Gastroesophageal sphincter (tissue), 4 donors: ENCODE measurements at regions not wholly inside any gene's neighbourhood (a gene's known extent, or its start where the extent isn't known, plus 50 kb on each side); places are given as distances from the start of the nearest gene placed in this dataset.

Experiments
- ATAC-seq: fragments of 150-250 bp; one replicate; pipeline ENCODE4 v1.9.1; 2016; ENCODE audit warnings: mild to moderate bottlenecking, moderate library complexity
- H3K27ac ChIP-seq, 4 donors: fragments of 200-600 bp; sonication (generic) in 3 of 4; 1 replicate in 3 of 4; 2 replicates in 1 of 4; pipeline ENCODE4 v1.5.1; 2016 to 2019
- H3K27me3 ChIP-seq: fragments of 200-600 bp; sonication (generic); one replicate; pipeline ENCODE4 v1.5.1; 2019
- H3K36me3 ChIP-seq, 2 donors: fragments of 200-600 bp; sonication (generic); one replicate each; pipeline ENCODE4 v1.5.1; 2019; ENCODE audit warnings: control low read depth in 1 of 2
- H3K4me1 ChIP-seq, 3 donors: fragments of 200-600 bp; sonication (generic); 1 replicate in 2 of 3; 2 replicates in 1 of 3; pipeline ENCODE4 v1.5.1; 2016 to 2019; ENCODE audit warnings: control low read depth in 2 of 3
- H3K4me3 ChIP-seq, 2 donors: fragments of 200-600 bp; sonication (generic); one replicate each; pipeline ENCODE4 v1.5.1; 2019; ENCODE audit warnings: mild to moderate bottlenecking in 1 of 2, moderate library complexity in 1 of 2
- H3K9me3 ChIP-seq, 3 donors: fragments of 200-600 bp; sonication (generic); one replicate each; pipeline ENCODE4 v1.5.1; 2017 to 2019; ENCODE audit warnings: control low read depth in 2 of 3
- EP300 ChIP-seq: sonication (generic); formaldehyde crosslinking; IDR thresholded peaks from one replicate; pipeline ENCODE4 v1.6.1; 2017; ENCODE audit warnings: antibody characterized with exemption, mild to moderate bottlenecking
- POLR2A ChIP-seq, 2 donors: fragments of 450-650 bp; IDR thresholded peaks; one replicate each; pipeline ENCODE4 v1.6.1; 2017; ENCODE audit warnings: antibody characterized with exemption in 2 of 2, mild to moderate bottlenecking in 2 of 2, moderate library complexity in 1 of 2
- POLR2AphosphoS5 ChIP-seq: sonication (generic); formaldehyde crosslinking; IDR thresholded peaks from one replicate; pipeline ENCODE4 v1.6.1; 2017; ENCODE audit warnings: antibody characterized with exemption
- WGBS, 2 donors: methylation state at CpG; one replicate each; pipeline ENCODE4 v1.1.5; 2018; ENCODE audit warnings: low coverage in 1 of 2; 5-methylcytosine and 5-hydroxymethylcytosine counted together
- TF ChIP-seq, protein P1 (sequence below), 4 experiments: fragments of 200-600 bp in 2 of 4; fragments of 450-650 bp in 2 of 4; sonication (generic) in 1 of 4; IDR thresholded peaks; one replicate each; pipeline ENCODE4 v1.5.1; 2017 to 2019; ENCODE audit warnings: antibody characterized with exemption in 4 of 4, mild to moderate bottlenecking in 2 of 4, moderate library complexity in 2 of 4

DNA sequence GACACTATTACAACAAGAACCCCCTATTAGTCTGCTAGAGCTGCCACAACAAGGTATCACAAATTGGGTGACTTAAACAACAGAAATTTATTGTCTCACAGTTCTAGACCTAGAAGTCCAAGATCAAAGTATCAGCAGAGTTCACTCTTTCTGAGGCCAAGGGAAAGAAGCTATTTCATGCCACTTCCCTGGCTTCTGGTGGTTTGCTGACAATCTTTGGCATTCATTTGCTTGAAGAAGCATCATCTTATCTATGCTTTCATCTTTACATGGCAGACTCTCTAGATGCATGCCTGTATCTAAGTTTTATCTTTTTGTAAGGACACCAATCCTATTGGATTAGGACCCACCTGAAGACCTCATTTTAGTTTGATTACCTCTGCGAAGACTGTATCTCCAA lies 296.8 kb upstream of the MARCKS start:
- peaks cover 0 to 29% (median 2%) of the 10 kb centered on the region in 3 donors for H3K4me1 ChIP-seq
- H3K27me3 ChIP-seq, result no peaks in the 10 kb centered on the region
- ATAC-seq, result no peak
- no peak overlapping the region for H3K4me3 ChIP-seq
- TF ChIP-seq POLR2A (IDR thresholded peaks at IDR 0.05), result no peak
- no peak overlapping the region for H3K27ac ChIP-seq
- H3K9me3 ChIP-seq, result no peaks in the 10 kb centered on the region
- H3K36me3 ChIP-seq, result no peaks in the 10 kb centered on the region
- WGBS, 2 donors, result 100% methylated on average over 1 of the region's 1 CpG

DNA sequence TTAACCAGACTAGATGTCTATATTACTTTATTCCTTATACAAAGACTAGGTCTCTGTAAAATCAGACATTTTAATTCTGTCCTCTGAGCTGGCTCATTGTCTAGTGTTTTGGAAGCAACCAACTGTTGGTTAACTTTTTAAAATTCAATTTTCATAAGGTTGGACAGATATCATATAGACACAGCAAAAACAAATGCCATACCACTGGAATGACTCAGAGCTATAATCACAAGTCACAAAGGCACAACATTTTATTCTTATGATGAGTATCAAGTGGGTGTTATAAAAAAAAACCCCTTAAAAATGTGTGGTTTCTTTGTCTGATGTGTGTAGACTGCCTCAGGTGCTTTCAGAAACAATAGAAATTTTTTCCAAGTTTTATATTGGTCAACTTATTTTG lies 296.2 kb upstream of the MARCKS start:
- no peaks in the 10 kb centered on the region for H3K9me3 ChIP-seq
- no peaks in the 10 kb centered on the region for H3K27me3 ChIP-seq
- H3K4me3 ChIP-seq, result no peak overlapping the region
- TF ChIP-seq POLR2AphosphoS5 (no peak), EP300 (no peak), POLR2A (IDR thresholded peaks at IDR 0.05) (no peak)
- TF ChIP-seq, protein P1, sequence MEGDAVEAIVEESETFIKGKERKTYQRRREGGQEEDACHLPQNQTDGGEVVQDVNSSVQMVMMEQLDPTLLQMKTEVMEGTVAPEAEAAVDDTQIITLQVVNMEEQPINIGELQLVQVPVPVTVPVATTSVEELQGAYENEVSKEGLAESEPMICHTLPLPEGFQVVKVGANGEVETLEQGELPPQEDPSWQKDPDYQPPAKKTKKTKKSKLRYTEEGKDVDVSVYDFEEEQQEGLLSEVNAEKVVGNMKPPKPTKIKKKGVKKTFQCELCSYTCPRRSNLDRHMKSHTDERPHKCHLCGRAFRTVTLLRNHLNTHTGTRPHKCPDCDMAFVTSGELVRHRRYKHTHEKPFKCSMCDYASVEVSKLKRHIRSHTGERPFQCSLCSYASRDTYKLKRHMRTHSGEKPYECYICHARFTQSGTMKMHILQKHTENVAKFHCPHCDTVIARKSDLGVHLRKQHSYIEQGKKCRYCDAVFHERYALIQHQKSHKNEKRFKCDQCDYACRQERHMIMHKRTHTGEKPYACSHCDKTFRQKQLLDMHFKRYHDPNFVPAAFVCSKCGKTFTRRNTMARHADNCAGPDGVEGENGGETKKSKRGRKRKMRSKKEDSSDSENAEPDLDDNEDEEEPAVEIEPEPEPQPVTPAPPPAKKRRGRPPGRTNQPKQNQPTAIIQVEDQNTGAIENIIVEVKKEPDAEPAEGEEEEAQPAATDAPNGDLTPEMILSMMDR (IDR thresholded peaks at IDR 0.05), result no peak
- H3K27ac ChIP-seq, result no peak overlapping the region
- H3K4me1 ChIP-seq, result peaks cover 0 to 32% (median 2%) of the 10 kb centered on the region in 3 donors
- ATAC-seq, result no peak
- no peaks in the 10 kb centered on the region for H3K36me3 ChIP-seq

- no peaks in the 10 kb centered on the region for H3K27me3 ChIP-seq
- no peaks in the 10 kb centered on the region for H3K36me3 ChIP-seq
- no peak overlapping the region for H3K27ac ChIP-seq
- ATAC-seq, result no peak
- H3K4me1 ChIP-seq, result peaks cover 0 to 32% (median 2%) of the 10 kb centered on the region in 3 donors
- H3K9me3 ChIP-seq, result no peaks in the 10 kb centered on the region
- no peak overlapping the region for H3K4me3 ChIP-seq
- TF ChIP-seq EP300 (no peak), POLR2A (IDR thresholded peaks at IDR 0.05) (no peak)
- TF ChIP-seq, protein P1 (IDR thresholded peaks at IDR 0.05), result no peak
- 75 to 92% methylated on average over 2 of the region's 2 CpGs for WGBS, 2 donors
Observed at GRCh38 chr6:113562248-113562647, 294.9 kb upstream of the MARCKS start.

- peak; percentile 92 for ATAC-seq
Observed at GRCh38 chr6:113564371-113565171, 292.6 kb upstream of the MARCKS start.

GRCh38 chr6:113565306-113565705 lies 291.8 kb upstream of the MARCKS start:
- ATAC-seq, result peak; percentile 4
- TF ChIP-seq POLR2AphosphoS5 (no peak), POLR2A (IDR thresholded peaks at IDR 0.05) (no peak)
- Histone ChIP-seq H3K4me1 (peaks cover 0 to 16% (median 0%) of the 10 kb centered on the region in 3 donors), H3K27ac (peak overlapping the region; percentile 36 to 82 (median 74)), H3K27me3 (no peaks in the 10 kb centered on the region), H3K9me3 (no peaks in the 10 kb centered on the region), H3K4me3 (peak overlapping the region; percentile 23 to 46), H3K36me3 (no peaks in the 10 kb centered on the region)
- WGBS, 2 donors, result 21 to 22% methylated on average over 10 of the region's 10 CpGs

More at GRCh38 chr6:113564371-113565171, 292.6 kb upstream of the MARCKS start:
- Histone ChIP-seq H3K27ac (peak overlapping the region; percentile 71 to 82 (median 75)), H3K27me3 (no peaks in the 10 kb centered on the region), H3K36me3 (no peaks in the 10 kb centered on the region), H3K4me1 (peaks cover 0 to 19% (median 0%) of the 10 kb centered on the region in 3 donors), H3K9me3 (no peaks in the 10 kb centered on the region), H3K4me3 (peak overlapping the region; percentile 23 to 46)
- 14 to 50% methylated on average over 2 to 14 of the region's 22 CpGs for WGBS, 2 donors
- TF ChIP-seq POLR2AphosphoS5, result peak; percentile 94
- TF ChIP-seq, protein P1 (IDR thresholded peaks at IDR 0.05), result peak in 3 of 4 experiments; percentile 32 to 42 (median 33)
- peak; percentile 37 for TF ChIP-seq EP300
- TF ChIP-seq POLR2A (IDR thresholded peaks at IDR 0.05), result peak in 1 of 2 donors; percentile 21

- no peak for TF ChIP-seq EP300
- TF ChIP-seq, protein P1 (IDR thresholded peaks at IDR 0.05), result no peak
- no peak for TF ChIP-seq POLR2A (IDR thresholded peaks at IDR 0.05)
- TF ChIP-seq POLR2AphosphoS5, result no peak
- H3K36me3 ChIP-seq, result no peaks in the 10 kb centered on the region
- no peaks in the 10 kb centered on the region for H3K27me3 ChIP-seq
- H3K9me3 ChIP-seq, result no peaks in the 10 kb centered on the region
- ATAC-seq, result no peak
- H3K27ac ChIP-seq, result no peak overlapping the region
- H3K4me1 ChIP-seq, result peaks cover 0 to 11% (median 0%) of the 10 kb centered on the region in 3 donors
- no peak overlapping the region for H3K4me3 ChIP-seq
Observed at GRCh38 chr6:113570161-113570560, 287.0 kb upstream of the MARCKS start.
